NOMO-1 treated with dmso at 0.1 percent for 144 hours (cell line): ENCODE measurements at regions not wholly inside any gene's neighbourhood (a gene's known extent, or its start where the extent isn't known, plus 50 kb on each side); places are given as distances from the start of the nearest gene placed in this dataset.

Experiments
- DNase-seq: peaks from one replicate; lab custom pipeline; 2025; ENCODE audit not compliant: unreplicated experiment; lab: John Stamatoyannopoulos, UW

GRCh38 chr2:45256173-45256866 is 247.1 kb upstream of the SIX2 start:
- no peak for DNase-seq

- DNase-seq: no peak
Measured at GRCh38 chr2:45255563-45255962, 246.3 kb upstream of the SIX2 start.

GRCh38 chr2:45254025-45254424 is 244.8 kb upstream of the SIX2 start:
- DNase-seq: no peak

DNA sequence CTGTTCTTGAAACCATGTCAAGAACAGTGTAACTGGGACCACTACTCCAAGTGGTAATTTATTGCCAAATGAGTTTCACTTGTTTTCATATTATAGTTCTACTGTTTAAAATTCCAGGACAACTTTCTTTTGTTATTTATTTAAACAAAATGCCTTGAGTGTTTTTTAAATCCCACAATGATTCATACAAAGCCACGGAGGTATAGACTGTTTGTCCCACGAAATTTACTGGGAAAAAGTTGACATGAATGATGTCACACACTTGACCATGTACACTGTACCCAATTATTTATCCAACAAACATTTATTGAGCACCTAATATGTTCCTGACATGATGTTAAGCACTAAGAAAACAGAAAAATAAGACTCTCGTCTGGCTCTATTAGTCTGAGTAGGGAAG is 243.9 kb upstream of the SIX2 start:
- no peak for DNase-seq

- no peak for DNase-seq
Measured at GRCh38 chr2:45250176-45250575, 240.9 kb upstream of the SIX2 start.

GRCh38 chr2:45248214-45248613 is 239.0 kb upstream of the SIX2 start:
- no peak for DNase-seq

GRCh38 chr2:45244928-45245327 is 235.7 kb upstream of the SIX2 start:
- no peak for DNase-seq

DNA sequence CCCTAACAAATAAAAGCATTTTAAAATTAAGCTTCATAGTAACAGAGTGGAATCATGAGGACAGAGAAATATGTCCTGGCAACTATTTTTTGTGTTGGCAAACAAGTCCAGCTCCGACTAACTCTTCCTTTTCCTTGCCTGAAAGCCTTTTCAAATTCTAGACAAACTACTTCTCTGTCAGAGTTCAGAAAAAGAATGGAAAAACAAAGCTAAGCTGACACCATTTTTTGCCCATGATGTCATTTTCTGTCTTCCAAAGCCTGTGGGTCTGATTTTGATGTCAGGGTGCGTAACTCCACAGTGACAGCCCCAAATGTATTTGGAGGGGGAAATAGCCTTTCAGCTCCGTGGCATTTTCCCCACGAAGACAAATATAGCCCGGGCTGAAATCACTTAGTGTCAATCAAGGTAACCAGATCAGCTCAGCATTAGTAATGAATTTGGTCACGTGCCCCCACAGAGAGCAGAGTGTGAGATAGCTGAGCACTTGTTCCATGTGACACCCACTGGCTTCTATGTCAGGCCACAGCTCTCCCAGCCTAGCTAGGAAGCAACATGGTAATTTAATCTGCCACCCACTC is 233.0 kb upstream of the SIX2 start:
- DNase-seq: no peak

GRCh38 chr2:45241061-45241561 is 231.9 kb upstream of the SIX2 start:
- DNase-seq: no peak

- peak; percentile 33 for DNase-seq
Measured at GRCh38 chr2:45237850-45238542, 228.7 kb upstream of the SIX2 start.

DNA sequence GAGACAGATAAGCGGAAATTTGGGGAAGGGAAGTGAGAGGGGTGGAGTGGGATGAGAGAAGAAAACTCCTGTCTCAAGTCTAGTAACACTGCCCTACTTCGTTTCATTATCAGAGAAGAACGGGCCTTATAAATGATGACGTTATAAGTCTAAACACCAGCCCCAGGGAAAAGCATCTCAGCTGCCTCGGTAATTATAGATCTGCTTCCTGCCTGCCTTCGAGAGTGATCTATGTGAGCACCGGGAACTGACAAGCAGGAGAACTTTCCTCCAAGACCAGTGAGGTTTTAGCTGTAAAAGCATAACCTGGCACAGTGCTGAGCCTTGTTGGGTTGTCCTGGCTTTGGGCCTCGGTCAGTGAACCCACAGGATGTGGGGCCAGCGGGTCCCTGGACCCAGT is 227.9 kb upstream of the SIX2 start:
- DNase-seq: no peak

DNA sequence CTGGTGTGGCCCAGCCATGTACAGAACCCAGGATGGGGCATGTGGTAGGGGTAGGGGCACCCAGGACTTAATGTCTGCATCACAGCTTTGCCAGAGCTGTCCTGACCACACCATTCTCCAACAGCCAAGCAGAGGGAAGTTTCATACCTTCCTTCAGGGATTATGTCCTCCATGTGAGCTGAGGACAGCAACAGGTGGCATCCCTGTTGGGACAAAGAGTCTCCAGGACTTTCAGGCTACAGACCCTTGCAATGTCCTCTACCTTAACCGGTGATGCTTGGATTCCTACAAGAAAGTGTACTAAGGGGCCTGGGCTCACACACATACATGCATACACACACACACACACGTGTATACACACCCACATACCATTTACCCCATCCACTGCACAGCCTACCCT is 227.0 kb upstream of the SIX2 start:
- no peak for DNase-seq

GRCh38 chr2:45233301-45233700 is 224.0 kb upstream of the SIX2 start:
- no peak for DNase-seq

DNA sequence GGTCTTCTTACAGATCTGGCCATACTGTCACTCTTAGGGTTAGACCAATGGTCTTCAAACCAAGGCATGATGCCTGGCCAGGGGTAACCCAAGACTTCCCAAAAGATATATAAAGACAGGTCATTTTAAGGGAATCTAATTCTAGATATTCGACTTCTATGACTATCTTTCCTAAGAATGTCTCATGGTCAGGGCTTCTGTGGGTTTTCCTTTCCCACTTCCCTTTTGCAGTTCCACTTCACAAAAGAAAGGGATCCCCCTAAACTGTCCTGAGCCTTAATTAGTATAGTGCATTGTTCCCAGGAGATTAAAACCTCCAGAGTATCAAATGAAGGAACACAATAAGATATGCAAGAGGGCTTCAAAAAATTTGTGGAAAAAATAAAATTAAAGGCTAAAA is 223.6 kb upstream of the SIX2 start:
- no peak for DNase-seq

DNA sequence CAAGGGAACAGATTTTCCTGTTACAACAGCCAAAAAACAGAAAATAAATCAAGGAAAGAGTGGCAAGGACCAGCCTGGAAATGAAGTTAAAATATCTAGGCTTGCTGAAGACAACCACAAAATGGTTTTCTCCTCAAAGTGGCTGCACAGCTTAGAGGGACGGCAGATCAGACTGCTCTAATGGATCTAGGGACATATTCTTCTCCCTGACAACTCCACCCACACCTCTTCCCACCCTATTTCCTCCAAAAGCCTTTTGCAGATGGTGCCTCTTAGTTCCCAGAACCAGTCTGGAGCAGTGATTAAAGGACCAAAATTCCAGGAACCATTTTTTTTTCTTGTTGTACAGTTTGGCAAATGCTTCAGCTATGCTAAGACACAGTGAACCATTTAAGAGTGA is 220.2 kb upstream of the SIX2 start:
- no peak for DNase-seq

GRCh38 chr2:45227347-45227746 is 218.1 kb upstream of the SIX2 start:
- no peak for DNase-seq

- no peak for DNase-seq
Measured at GRCh38 chr2:45224993-45225380, 215.7 kb upstream of the SIX2 start.

DNA sequence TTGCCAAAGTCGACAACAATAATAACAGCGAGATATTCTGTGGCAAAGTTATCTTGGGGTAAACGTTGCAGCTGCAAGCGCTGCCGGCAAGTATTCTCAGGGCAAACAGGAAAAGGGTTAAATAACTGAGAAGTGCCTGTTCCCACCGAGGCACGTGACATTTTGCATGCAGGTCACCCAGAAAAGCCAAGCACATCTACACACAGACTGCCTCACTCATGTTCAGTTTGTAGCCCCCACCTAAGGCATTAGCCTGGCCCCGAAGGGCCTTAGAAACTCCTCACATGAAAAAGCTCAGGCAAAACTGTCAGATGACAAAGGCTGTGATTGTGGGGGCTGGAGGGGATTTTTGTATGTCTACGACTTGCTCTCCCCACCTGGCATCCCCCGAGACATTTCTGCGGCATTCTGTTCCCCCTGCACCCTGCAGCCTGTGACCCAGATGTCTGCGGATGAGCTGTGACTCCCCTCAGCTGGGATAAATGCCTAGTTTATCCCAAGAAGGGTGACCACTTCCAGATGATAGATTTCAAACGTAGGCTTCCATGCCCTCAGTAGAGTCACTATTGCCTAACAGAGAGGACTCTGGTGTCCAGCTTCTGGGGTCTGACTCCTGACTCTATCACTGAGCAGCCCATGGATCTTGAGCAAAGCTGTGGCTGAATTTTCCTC is 215.2 kb upstream of the SIX2 start:
- no peak for DNase-seq

- no peak for DNase-seq
Measured at GRCh38 chr2:45223531-45223930, 214.3 kb upstream of the SIX2 start.

GRCh38 chr2:45220227-45220626 is 211.0 kb upstream of the SIX2 start:
- DNase-seq: no peak

GRCh38 chr2:45218931-45219339 is 209.7 kb upstream of the SIX2 start:
- no peak for DNase-seq

GRCh38 chr2:45218297-45218696 is 209.0 kb upstream of the SIX2 start:
- DNase-seq: no peak
